ENCODE measurements at regions not wholly inside any gene's neighbourhood (a gene's known extent, or its start where the extent isn't known, plus 50 kb on each side); places are given as distances from the start of the nearest gene placed in this dataset.

- DNase-seq (no peak), ATAC-seq (ENCODE audit: low FRiP score in 2 of 2) (no peak)
- peaks cover 0 to 10% (median 6%) of the 10 kb centered on the region in 4 donors for H3K4me1 ChIP-seq
- H3K27me3 ChIP-seq = no peaks in the 10 kb centered on the region
- TF ChIP-seq POLR2A (IDR thresholded peaks at IDR 0.05) (no peak), CTCF (IDR thresholded peaks at IDR 0.05) (no peak), EP300 (IDR thresholded peaks at IDR 0.05) (no peak), POLR2AphosphoS5 (IDR thresholded peaks at IDR 0.05) (no peak)
- no peak overlapping the region for H3K27ac ChIP-seq
- H3K36me3 ChIP-seq = peaks cover 0 to 28% (median 26%) of the 10 kb centered on the region in 4 donors
- 78 to 82% methylated on average over 8 to 9 of the region's 9 CpGs for WGBS, 2 donors
- H3K4me3 ChIP-seq = no peak overlapping the region
- no peaks in the 10 kb centered on the region for H3K9me3 ChIP-seq
These were observed 64.3 kb downstream of the TET3 start for GRCh38 chr2:74048843-74049519.

- peaks cover 0 to 10% (median 6%) of the 10 kb centered on the region in 4 donors for H3K4me1 ChIP-seq
- 87 to 90% methylated on average over 5 of the region's 5 CpGs for WGBS, 2 donors
- H3K27me3 ChIP-seq = no peaks in the 10 kb centered on the region
- ATAC-seq (ENCODE audit: low FRiP score in 2 of 2) = no peak
- no peaks in the 10 kb centered on the region for H3K9me3 ChIP-seq
- DNase-seq = no peak
- H3K36me3 ChIP-seq = peaks cover 0 to 28% (median 26%) of the 10 kb centered on the region in 4 donors
- no peak for TF ChIP-seq CTCF (IDR thresholded peaks at IDR 0.05)
- TF ChIP-seq POLR2AphosphoS5 (IDR thresholded peaks at IDR 0.05) = no peak
- no peak for TF ChIP-seq EP300 (IDR thresholded peaks at IDR 0.05)
- no peak for TF ChIP-seq POLR2A (IDR thresholded peaks at IDR 0.05)
- no peak overlapping the region for H3K27ac ChIP-seq
- no peak overlapping the region for H3K4me3 ChIP-seq
These were observed 65.4 kb downstream of the TET3 start for GRCh38 chr2:74050151-74050550.

- Histone ChIP-seq H3K27me3 (no peaks in the 10 kb centered on the region), H3K36me3 (peaks cover 0 to 23% (median 20%) of the 10 kb centered on the region in 4 donors), H3K27ac (no peak overlapping the region), H3K4me1 (peaks cover 0 to 10% (median 6%) of the 10 kb centered on the region in 4 donors), H3K9me3 (no peaks in the 10 kb centered on the region), H3K4me3 (no peak overlapping the region)
- no peak for TF ChIP-seq POLR2AphosphoS5 (IDR thresholded peaks at IDR 0.05)
- no peak for TF ChIP-seq CTCF (IDR thresholded peaks at IDR 0.05)
- no peak for TF ChIP-seq EP300 (IDR thresholded peaks at IDR 0.05)
- TF ChIP-seq POLR2A (IDR thresholded peaks at IDR 0.05) = no peak
- ATAC-seq (ENCODE audit: low FRiP score in 2 of 2) (no peak), DNase-seq (no peak)
- WGBS, 2 donors = 28 to 63% methylated on average over 1 of the region's 1 CpG
These were observed 66.8 kb downstream of the TET3 start for GRCh38 chr2:74051504-74051903.

GRCh38 chr2:74052732-74053710 is 68.3 kb downstream of the TET3 start:
- Histone ChIP-seq H3K4me1 (peaks cover 0 to 10% (median 6%) of the 10 kb centered on the region in 4 donors), H3K4me3 (no peak overlapping the region), H3K9me3 (no peaks in the 10 kb centered on the region), H3K27ac (no peak overlapping the region), H3K36me3 (peaks cover 0 to 8% (median 6%) of the 10 kb centered on the region in 4 donors), H3K27me3 (no peaks in the 10 kb centered on the region)
- no peak for DNase-seq
- TF ChIP-seq CTCF (IDR thresholded peaks at IDR 0.05) (no peak), EP300 (IDR thresholded peaks at IDR 0.05) (no peak), POLR2AphosphoS5 (IDR thresholded peaks at IDR 0.05) (no peak), POLR2A (IDR thresholded peaks at IDR 0.05) (no peak)
- ATAC-seq (ENCODE audit: low FRiP score in 2 of 2) = no peak
- 78% methylated on average over 8 of the region's 8 CpGs for WGBS, 2 donors
